HG03432 (cell line): ENCODE measurements at regions not wholly inside any gene's neighbourhood (a gene's known extent, or its start where the extent isn't known, plus 50 kb on each side); places are given as distances from the start of the nearest gene placed in this dataset.
A peak's percentile ranks its signal among the peaks of the same experiment; 100 is the strongest.

Experiments used
- ATAC-seq: cut with Tn5 transposase; IDR thresholded peaks from one replicate; pipeline ENCODE4 v1.9.1; 2021; ENCODE audit warnings: mild to moderate bottlenecking, moderate library complexity; ENCODE audit not compliant: unreplicated experiment

DNA sequence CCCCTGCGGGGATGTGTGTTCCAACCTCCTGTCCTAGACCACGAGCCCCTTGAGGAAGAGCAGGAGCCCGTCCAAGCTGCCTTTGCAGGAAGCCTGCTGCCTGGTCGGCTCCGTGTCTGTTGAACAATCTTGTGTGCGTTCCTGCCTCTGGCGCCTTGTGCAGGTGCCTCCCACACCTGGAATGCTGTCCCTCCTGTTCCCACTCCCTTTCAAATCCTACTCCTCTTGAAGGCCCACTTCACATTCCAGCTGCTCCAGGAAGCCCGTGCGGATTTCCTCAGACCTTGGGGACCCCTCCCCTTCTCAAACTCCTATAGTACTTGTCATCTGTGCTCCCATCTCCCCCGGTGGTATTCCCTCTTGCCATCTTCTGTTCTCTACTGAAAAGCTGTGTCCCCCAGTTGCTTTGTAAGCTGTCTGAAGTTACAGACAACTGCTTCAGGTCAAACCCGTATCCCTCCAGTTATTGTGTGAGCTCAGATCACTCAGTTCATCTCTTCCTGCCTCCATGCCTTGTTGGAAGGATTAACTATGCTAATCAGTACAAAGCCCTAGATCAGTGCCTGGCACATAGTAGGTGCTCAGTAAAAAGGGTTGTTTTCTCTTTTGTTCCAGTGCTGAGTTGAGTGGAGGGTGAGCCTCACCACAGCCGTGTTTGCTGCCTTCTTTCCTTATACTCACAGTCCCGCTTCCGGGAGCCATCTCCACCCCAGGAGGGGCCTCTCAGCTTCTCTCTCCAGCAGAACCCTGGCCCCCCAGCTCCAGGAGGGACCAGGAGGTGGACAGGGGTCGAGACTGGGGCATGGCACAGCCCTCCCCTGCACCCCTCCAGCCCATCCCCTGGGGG, 241.8 kb upstream of the CIBAR2 start:
- no peak for ATAC-seq

DNA sequence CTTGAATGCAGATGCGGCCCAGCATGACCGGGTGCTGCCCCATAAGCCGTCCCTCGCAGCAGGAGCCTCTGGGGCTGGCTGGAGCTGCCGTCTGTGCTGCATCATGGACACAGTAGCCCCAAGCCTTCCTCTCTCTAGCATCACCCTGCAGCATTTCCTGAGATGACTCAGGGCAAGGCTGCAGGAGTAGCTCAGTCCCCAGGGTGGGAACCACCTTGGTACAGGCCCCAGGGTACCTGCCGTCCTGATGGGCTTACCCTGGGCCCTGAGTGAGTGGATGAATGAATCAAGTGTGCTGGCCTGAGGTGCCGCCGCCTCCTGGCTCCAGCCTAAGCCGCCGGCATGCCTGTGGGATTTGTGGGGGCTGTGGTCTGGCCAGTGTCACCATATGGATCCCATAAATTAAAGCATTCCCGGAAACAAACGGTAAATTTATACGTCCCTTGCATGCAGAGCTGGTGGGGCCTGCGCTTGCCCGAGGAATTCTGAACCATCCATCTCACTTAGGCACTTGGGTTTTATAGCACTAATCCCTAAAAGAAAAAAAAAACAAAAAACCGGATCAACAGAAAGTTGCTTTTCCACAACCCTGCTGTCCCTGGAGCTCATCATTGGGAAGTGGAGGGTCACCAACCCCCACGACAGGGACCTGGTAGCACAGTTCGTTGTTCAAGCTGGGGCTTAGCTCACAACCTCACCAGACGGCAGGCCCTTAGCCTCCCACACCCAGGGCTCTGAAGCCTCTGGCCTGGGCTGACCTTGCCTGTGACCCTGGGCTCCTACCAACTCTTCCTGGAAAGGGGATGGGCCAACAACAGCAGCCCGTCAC, 242.6 kb upstream of the CIBAR2 start:
- no peak for ATAC-seq

DNA sequence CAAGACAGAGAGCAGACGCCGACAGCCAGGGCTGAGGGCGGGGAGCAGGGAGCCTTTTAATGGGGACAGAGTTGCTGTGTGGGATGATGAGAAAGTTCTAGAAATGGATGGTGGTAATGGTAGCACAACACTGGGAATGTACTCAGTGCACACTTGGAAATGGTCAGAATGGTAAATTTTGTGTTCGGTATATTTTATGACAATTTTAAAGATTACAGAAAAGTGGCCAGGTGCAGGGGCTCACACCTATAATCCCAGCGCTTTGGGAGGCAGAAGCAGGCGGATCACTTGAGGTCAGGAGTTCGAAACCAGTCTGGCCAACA, 243.2 kb upstream of the CIBAR2 start:
- no peak for ATAC-seq

DNA sequence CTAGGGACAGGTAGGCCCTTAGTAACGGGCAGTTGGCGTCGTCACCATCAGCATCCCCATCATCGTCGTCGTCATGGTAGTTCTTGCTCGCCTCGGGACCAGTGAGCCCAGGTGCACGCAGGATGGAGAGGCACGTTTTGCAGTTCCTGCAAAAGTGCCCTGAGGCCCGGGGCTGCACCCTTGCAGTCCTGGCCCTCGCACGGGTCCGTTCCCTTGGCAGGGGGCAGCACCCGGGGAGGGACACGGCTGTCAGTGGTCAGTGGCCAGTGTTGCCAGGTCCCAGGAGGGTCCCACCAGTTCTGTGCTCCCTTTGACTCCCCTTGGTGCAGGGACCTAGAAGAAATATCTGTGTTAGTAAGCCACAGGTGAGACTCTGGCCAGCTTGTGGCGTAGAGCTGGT, 243.9 kb upstream of the CIBAR2 start:
- no peak for ATAC-seq

DNA sequence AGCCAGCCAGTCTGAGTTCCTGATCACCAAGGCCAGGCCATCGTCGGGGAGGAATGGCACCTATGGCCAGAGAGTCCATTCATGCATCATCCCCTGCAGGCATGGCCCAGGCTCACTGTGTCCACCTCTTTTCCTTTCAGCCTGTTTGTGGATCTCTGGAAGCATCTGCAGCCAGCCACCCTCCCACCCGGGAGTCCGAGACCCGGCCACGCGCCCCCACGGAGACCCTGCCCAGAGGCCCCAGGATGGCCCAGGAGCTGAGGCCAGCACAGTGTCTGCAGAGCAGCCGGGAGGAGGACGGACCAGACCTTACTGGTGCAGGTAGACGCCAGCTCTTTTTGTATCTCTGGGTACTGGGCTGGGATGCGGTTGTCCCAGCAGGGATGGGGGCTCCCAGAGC, 245.1 kb upstream of the CIBAR2 start:
- ATAC-seq: no peak

GRCh38 chr16:85357924-85358505, 245.7 kb upstream of the CIBAR2 start:
- no peak for ATAC-seq

- ATAC-seq: no peak
Measured at GRCh38 chr16:85358704-85359146, 246.5 kb upstream of the CIBAR2 start.

DNA sequence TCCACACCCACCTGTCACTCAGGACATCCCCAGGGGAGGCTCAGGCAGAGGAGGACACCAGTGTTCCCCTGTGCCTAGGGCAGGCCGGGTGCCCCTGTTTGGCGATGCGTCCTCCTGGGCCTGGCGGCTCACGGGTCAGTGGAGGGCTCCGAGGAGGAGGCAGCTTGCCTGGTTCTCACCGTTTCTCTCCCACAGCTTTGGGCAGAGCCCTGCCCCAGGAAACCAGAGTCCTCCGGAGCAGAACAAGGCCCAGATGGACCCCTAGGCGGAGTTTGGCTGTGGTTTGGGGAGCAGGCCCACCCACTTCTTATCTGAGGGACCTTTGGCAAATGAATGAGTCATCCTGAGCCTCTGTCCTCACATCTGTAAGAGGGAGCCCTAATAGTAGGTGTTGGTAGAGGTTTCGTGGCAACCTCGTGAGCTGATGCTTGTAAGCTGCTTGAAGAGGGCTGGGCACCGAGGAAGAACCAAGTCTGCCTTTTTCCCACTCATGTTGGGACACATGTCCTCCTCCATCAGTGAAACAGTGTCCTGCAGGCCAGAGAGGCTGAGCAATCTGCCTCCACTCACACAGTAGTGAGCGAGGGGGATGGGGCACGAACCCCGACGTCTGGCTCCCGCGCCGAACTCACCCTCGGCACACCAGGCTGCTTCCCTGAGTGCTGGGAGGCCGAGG, 247.0 kb upstream of the CIBAR2 start:
- no peak for ATAC-seq

DNA sequence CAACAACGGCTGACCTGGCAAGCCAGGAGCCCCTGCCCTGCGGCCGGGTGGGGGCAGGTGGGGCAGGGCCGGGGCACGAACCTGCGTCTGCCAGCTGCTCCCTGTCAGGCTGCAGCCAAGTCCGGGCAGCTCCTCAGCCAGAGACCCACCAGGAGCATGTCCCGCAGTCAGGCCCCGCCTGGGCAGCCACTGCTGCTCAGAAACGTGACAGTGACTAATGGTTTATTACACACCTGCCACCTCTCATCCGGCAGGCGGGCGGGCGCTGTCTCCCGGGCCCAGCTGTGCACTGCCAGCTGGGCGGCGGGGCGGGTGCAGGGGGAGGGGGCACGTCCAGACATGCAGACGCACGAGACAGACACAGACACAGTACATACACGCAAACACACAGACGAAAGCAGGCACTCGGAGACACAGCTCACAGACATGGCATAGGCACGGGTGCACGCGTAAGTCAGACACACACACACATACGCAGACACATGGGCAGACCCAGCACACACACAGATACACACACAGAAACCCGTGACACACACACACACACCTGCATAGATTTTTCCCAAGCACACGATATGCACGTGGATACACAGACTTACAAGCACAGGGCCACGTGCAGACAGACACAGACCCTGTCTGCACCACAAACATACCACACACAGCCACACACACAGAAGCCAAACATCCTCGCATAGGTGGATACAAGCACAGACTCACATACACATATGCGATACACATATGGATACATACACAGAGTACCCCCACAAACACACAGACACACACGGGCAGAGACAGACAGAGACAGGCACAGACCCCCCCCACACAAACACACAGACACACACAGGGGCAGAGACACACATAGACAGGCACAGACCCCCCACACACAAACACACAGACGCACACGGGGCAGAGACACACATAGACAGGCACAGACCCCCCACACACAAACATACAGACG, 248.3 kb upstream of the CIBAR2 start:
- peak; percentile 52 for ATAC-seq

DNA sequence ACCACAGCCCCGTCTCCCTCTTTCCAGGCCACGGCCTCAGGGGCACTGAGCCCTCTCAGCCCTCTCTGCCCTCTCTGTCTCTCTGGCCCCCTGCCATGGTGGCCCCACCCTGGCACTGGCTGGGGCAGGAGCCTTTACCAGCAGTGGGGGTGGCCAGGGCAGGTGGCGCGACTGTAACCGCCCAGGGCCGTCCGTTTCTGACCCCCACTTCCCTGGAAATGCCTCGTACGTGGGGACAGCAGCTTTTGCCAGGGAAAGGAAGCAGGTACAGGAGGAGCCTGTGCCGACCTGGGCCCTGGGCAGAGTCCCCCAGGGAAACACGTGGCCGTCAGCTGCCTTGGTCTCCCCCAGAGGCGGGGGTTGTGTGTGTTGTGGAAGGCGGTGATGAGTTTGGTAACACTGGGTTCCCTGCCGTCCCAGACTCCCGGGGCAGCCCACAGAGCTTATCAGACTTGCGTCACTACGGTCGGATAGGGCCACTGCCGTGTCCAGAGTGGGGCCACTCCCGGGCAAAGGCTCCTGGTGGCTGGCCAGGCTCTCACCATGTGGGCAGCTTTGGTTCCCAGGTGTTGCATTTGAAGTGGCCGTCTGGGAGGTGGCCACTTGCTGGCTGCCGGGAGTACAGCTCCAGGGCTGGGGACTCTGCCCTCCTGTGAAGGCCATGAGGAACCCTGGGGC, 249.3 kb upstream of the CIBAR2 start:
- ATAC-seq: no peak

GRCh38 chr16:85362443-85362842, 250.2 kb upstream of the CIBAR2 start:
- no peak for ATAC-seq

DNA sequence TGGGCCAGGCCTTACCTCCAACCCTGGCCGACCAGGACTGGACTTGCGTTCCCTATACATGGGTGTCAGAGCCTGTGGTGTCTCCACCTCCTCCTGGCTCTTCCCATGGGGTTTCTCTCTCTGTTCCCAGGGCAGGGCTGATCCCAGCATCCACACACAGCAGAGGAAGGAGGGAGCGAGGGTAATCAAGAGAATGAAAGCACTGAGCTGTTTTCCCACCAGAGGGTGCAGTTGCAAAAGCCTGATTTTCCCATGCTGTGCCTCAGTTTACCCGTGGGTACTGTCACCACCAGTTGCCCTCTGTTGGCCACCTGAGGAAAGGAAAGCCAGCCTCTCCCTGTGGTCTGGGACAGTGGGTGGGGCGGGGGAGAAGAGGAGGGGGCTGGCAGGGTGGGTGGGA, 249.7 kb upstream of the GSE1 start:
- ATAC-seq: no peak

DNA sequence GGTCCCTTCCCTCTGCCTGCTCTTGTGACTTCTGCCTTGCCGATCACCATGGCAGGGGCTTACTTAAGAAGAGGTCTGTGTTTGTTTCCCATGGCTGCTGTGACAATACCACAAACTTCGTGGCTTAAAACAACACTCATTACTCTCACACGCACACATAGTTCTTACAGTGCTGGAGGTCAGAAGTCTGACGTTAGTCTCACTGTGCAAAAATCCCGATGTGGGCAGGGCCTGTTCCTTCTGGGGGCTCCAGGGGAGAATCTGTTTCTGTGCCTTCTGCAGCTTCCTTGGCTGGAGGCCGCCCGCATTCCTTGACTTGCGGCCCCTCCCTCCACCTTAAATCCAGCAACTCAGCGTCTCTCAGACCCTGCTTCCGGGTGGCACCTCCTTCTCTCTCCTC, 249.2 kb upstream of the GSE1 start:
- no peak for ATAC-seq

- no peak for ATAC-seq
Measured at GRCh38 chr16:85364323-85365040, 248.6 kb upstream of the GSE1 start.

DNA sequence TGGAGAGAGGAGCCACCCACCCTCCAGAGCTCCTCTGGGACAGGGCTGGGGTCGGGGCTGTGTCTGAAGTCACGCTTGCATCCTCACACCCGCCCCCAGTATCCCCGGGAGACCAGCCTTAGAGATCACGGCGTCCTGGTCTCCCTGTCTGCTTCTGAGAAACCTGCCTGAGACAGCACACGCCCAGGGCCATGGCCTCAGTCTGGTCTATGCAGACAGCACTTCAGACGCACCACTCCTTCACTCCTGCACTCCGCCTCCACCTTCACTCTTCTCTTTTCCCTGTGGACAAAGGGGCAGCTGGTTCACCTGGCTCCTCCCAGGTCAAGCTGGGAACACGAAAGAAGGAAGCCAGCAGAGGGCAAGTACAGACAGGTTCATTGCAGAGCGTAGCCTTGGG, 248.0 kb upstream of the GSE1 start:
- no peak for ATAC-seq

DNA sequence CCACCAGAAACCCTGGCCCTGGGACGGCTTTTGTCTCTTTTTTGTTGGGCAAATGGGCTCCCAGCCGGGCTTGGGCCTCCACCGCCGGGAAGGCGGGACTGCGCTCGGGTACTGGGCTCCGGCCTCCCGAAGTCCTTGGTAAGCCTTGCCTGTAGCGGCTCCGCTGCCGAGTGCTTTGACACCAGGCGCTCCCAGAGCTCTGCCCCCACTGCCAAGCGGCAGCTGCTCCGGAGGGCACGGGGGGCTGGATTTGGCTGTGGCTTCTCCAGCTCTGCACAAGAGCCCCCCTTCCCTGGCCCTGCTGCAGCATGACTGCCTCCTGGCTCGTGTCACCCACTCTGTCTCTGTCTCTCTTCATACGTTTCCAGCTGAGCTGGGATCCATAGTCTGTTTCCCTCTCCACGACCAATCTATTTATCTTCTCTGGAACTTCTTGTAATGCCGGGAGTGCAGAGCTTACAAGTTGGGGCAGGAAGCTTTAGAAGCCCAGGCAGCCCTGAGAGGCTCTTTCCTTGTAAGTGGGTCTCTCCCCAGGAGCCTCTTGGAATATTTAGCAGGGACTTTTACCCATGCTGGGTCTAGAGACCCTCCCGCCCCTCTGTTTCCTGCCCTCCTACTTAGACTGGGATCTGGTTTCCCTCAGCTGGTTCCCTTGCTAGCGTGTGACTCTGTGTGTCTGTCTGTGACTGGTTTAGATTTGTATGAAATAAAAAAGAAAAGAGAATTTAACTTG, 246.9 kb upstream of the GSE1 start:
- no peak for ATAC-seq

DNA sequence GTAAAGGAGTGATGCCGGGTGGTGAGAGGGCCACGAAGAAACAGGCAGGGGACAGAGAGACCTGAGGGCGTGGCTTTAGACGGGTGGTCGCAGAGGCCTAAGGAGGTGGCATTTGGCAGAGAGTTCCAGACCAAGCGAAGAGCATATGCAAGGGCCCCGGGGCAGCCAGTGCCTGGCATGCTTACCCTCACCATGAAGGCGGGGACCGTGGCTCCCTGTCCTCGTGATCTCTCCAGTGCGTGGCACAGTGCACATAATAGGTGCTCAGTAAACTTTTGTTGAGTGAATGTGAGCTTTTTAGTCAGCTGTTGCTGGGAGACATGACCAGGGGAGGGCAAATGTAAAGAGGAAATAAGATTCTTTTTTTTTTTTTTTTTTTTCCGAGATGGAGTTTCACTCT, 245.6 kb upstream of the GSE1 start:
- ATAC-seq: no peak

DNA sequence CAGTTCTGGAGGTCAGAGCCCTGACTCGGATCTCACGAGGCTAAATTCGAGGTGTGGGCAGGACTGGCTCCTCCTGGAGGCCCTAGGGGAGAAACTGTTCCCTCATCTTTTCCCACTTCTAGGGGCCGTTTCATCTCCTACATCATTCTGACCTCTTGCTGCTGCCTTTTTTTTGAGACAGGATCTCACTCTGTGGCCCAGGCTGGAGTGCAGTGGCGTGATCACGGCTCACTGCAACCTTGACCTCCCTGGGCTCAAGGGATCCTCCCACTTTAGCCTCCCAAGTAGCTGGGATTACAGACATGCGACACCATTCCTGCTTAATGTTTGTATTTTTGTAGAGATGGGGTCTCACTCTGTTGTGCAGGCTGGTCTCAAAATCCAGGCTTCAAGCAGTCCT, 244.1 kb upstream of the GSE1 start:
- no peak for ATAC-seq
